ENCODE measurements at regions not wholly inside any gene's neighbourhood (a gene's known extent, or its start where the extent isn't known, plus 50 kb on each side); places are given as distances from the start of the nearest gene placed in this dataset.
"Not testable (repeated sequence)": the region's sequence is repeated elsewhere in the genome, so short reads cannot be mapped to it uniquely, and the experiment has no call there.

DNA sequence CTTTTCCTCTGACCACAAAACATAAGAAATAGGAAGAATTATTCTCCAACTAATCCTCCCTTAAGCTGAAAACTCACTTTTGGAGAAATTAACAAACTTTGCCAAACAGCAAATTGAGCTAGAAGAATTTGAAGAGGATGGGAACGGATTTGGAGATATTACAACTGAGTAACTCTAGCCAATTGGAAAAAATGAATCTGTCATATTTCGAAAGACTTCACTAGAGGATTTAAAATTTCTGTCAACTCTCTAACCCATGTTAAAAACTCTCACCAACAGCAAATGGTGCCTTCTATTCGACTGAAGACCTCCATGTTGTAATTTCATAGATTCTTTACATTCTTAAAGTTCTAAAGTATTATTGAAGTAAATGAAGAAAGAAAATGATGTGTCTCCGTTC, 414.2 kb downstream of the RMST start:
- H3K27ac Mint-ChIP-seq: no peak overlapping the region

DNA sequence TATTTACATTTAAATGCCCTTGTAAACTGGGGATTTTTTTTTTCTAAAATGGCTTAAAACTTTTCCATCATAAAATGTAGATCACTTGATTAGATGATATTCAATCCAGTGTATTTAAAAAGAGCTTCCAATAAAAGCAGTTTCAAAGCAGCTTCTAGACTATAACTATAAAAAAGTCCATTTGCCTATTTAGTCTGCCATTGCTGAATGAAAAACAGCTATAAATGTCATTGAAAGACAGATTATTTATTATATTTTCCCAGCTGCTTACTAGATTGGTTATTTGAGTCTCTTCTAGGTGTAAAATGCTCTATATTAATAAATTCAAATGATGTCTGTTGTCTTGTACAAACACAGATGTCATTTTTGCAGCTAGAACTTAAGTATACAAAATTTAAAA, 414.8 kb downstream of the RMST start:
- Mint-ChIP-seq H3K27me3 (no peaks in the 10 kb centered on the region), H3K27ac (no peak overlapping the region), H3K4me1 (no peaks in the 10 kb centered on the region), H3K36me3 (ENCODE audit: low read depth) (no peaks in the 10 kb centered on the region), H3K9me3 (peaks cover 5% of the 10 kb centered on the region), H3K4me3 (no peak overlapping the region)
- POLR2A ChIA-PET: no interaction called here
- no peak for DNase-seq
- CTCF ChIA-PET: no interaction called here

More for the DNA sequence above, 414.2 kb downstream of the RMST start:
- CTCF ChIA-PET: no interaction called here
- DNase-seq: no peak
- H3K27me3 Mint-ChIP-seq: no peaks in the 10 kb centered on the region
- H3K36me3 Mint-ChIP-seq (ENCODE audit: low read depth): no peaks in the 10 kb centered on the region
- H3K9me3 Mint-ChIP-seq: peaks cover 5% of the 10 kb centered on the region
- H3K4me3 Mint-ChIP-seq: no peak overlapping the region
- H3K4me1 Mint-ChIP-seq: no peaks in the 10 kb centered on the region
- POLR2A ChIA-PET: no interaction called here

DNA sequence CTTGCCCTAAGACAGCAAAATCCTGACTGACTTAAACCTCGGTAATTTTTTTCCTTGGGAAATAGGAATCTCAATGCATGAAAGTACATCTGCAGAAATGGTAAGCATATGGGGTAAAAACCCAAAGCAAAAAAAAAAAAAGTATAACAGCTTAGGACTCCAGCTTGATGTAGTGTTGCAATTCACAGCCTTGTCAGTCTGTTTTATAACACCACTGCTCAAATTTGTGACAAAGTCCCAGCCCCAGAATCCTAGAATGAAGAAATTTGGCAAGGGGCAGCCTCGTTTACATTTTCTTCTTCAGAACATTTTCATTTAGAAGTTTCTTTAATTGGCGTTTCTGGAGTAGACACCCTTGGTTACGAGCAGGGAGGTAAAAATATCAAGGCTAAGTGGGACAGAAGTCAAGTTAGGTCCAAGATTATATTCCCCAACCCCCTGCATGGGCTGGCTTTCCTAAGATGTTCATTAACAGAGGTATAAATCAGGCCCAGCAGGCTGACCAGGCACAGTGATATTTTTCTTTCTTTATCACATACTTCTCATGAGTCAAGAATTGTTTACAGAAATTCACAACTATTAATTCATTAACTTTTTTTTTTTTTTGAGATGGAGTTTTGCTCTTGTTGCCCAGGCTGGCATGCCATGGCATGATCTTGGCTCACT, 424.0 kb downstream of the RMST start:
- CTCF ChIA-PET: no interaction called here
- no peaks in the 10 kb centered on the region for H3K4me1 Mint-ChIP-seq

DNA sequence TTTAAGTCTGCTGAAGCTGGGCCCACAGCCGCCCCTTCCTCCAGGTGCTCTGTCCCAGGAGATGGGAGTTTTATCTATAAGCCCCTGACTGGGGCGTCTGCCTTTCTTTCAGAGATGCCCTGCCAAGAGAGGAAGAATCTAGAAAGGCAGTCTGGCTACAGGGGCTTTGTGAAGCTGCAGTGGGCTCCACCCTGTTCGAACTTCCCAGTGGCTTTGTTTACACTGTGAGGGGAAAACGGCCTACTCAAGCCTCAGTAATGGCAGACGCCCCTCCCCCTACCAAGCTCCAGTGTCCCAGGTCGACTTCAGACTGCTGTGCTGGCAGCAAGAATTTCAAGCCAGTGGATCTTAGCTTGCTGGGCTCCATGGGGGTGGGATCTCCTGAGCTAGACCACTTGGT, 435.3 kb downstream of the RMST start:
- H3K4me1 Mint-ChIP-seq; H3K27ac Mint-ChIP-seq; CTCF ChIA-PET; H3K9me3 Mint-ChIP-seq; H3K27me3 Mint-ChIP-seq; DNase-seq; H3K4me3 Mint-ChIP-seq; POLR2A ChIA-PET; H3K36me3 Mint-ChIP-seq (ENCODE audit: low read depth): not testable (repeated sequence)

More for the DNA sequence above, 424.0 kb downstream of the RMST start:
- POLR2A ChIA-PET: no interaction called here
- H3K9me3 Mint-ChIP-seq: no peaks in the 10 kb centered on the region
- DNase-seq: no peak
- no peaks in the 10 kb centered on the region for H3K27me3 Mint-ChIP-seq
- no peak overlapping the region for H3K27ac Mint-ChIP-seq
- H3K4me3 Mint-ChIP-seq: no peak overlapping the region
- no peaks in the 10 kb centered on the region for H3K36me3 Mint-ChIP-seq (ENCODE audit: low read depth)

DNA sequence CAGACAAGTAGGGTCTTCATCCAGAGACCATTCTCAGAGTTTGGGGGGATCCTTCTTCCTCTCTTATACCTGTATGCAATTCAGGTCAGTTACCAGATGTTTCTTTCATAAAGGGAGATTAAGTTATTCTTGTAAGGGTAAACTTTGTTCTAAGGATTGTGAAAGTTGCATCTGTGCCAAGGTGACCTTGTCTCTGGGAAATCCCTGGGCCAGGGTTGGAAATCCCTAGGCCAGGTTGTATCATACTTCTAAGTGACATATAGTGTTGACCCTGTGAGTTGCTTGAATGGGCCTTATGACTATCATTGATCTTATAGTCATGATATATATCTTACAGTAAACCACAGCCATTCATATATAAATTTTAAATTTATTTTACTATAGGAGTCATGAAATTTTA, 436.9 kb downstream of the RMST start:
- CTCF ChIA-PET: no interaction called here
- Mint-ChIP-seq H3K4me3 (no peak overlapping the region), H3K27me3 (no peaks in the 10 kb centered on the region), H3K4me1 (no peaks in the 10 kb centered on the region), H3K27ac (no peak overlapping the region), H3K9me3 (no peaks in the 10 kb centered on the region), H3K36me3 (ENCODE audit: low read depth) (no peaks in the 10 kb centered on the region)
- DNase-seq: no peak
- POLR2A ChIA-PET: no interaction called here

DNA sequence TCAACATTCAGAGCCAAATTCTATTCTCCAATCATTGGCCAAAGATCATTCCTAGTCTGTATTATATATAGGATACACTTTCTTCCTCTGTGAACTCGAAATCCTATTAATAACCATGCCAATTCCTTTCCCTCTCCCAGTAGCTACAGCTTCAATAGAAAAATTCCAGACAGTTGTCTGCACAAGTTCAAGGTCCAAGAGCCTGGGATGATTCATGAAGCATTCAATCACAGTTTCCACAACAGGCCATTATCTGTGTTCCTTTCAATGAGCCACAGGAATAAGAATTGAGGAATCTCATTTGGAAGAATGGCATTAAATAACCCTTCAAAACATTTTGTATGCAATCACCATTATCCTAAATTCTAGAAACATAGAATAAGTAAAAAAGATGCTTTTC, 437.4 kb downstream of the RMST start:
- Mint-ChIP-seq H3K9me3 (no peaks in the 10 kb centered on the region), H3K36me3 (ENCODE audit: low read depth) (no peaks in the 10 kb centered on the region), H3K4me3 (no peak overlapping the region), H3K4me1 (no peaks in the 10 kb centered on the region), H3K27me3 (no peaks in the 10 kb centered on the region), H3K27ac (no peak overlapping the region)
- DNase-seq: no peak
- ChIA-PET POLR2A (no interaction called here), CTCF (no interaction called here)

DNA sequence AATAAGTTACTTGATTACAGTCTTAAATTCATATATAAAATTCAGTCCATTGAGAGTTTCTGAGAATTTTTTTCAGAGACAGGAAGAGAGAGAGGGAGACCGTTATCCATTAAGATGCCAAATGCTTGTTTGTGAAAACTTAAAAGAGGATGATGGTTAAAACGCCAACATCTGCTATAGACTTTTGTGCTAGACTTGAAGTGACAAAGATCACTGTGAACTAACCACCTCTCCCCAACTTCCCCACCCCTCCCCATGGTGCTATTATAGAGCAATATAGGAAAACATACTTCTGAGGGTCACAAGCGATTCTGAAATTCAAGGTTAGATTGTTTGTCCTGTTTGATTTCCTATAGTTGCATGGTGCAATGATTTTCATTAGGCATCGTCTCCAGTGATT, 440.8 kb downstream of the RMST start:
- DNase-seq: no peak
- Mint-ChIP-seq H3K4me1 (no peaks in the 10 kb centered on the region), H3K36me3 (ENCODE audit: low read depth) (no peaks in the 10 kb centered on the region), H3K9me3 (no peaks in the 10 kb centered on the region), H3K27ac (no peak overlapping the region), H3K4me3 (no peak overlapping the region), H3K27me3 (no peaks in the 10 kb centered on the region)
- POLR2A ChIA-PET: no interaction called here
- CTCF ChIA-PET: no interaction called here

DNA sequence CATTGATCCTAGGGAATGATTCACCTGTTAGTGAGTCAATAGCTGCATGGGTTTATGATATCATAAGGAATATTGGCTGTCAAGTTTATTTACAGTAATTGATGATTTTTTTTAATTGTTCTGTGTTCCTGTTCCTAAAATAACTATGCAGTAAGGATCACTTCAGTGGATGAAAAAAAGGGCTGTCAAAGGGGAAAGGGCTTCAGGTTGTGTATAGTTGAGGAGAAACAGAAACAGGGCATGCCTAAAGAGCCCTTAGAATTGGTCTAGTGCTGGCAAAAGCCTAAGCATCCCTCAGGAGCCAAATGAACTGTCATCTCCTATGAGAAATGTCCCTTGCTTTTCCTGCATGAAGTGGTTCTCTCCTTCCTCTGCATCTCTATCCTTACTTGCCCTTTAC, 444.9 kb downstream of the RMST start:
- Mint-ChIP-seq H3K36me3 (ENCODE audit: low read depth) (no peaks in the 10 kb centered on the region), H3K27ac (no peak overlapping the region), H3K27me3 (no peaks in the 10 kb centered on the region), H3K4me1 (no peaks in the 10 kb centered on the region), H3K9me3 (no peaks in the 10 kb centered on the region), H3K4me3 (no peak overlapping the region)
- ChIA-PET CTCF (no interaction called here), POLR2A (no interaction called here)
- DNase-seq: no peak

DNA sequence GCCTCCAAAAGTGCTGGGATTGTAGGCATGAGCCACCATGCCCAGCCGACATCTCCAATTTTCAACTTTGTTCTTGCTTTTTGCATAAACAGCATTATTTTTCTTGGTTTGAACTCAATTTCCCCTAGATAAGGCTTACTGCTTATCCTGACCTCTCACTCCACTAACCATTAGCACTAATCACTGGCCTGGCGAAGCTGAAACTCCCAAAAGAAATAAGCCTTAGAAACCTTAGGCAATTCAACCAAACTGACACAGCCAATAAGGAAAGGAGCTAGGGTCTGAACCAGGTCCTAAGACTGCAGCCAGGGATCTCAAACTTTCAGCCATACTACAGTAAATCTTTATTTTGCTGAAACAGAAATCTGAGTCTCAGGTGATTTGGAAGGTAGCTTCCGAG, 448.0 kb downstream of the RMST start:
- POLR2A ChIA-PET: no interaction called here
- DNase-seq: no peak
- H3K27ac Mint-ChIP-seq: no peak overlapping the region
- H3K4me3 Mint-ChIP-seq: no peak overlapping the region
- CTCF ChIA-PET: no interaction called here
- H3K4me1 Mint-ChIP-seq: no peaks in the 10 kb centered on the region
- H3K27me3 Mint-ChIP-seq: no peaks in the 10 kb centered on the region
- H3K36me3 Mint-ChIP-seq (ENCODE audit: low read depth): no peaks in the 10 kb centered on the region
- no peaks in the 10 kb centered on the region for H3K9me3 Mint-ChIP-seq

DNA sequence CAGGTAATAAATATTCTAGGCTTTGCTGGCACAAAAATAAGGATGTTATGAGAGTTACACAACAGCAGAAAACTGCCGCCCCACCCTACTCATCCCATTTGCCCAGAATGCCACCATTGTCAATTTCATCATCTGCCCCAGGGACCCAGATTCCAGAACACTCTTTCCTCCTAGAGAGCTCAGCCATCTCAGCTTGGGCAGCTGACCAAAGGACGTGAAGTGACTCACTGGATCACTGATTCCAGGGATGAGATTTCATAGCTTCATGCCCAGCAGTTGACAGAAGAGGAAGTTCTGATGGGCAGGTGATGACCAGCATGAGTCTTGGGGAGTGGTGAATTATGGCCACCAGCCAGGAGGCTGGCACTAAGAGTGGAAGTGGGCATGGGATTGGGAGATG, 450.3 kb downstream of the RMST start:
- Mint-ChIP-seq H3K4me1 (no peaks in the 10 kb centered on the region), H3K4me3 (no peak overlapping the region), H3K27ac (no peak overlapping the region), H3K9me3 (no peaks in the 10 kb centered on the region), H3K27me3 (no peaks in the 10 kb centered on the region), H3K36me3 (ENCODE audit: low read depth) (no peaks in the 10 kb centered on the region)
- no peak for DNase-seq
- ChIA-PET POLR2A (no interaction called here), CTCF (interaction anchor here (0.6 kb wide), 1 partner anchor 477 kb away, joined by 3 read pairs; no protein-coding TSS in a partner anchor)

DNA sequence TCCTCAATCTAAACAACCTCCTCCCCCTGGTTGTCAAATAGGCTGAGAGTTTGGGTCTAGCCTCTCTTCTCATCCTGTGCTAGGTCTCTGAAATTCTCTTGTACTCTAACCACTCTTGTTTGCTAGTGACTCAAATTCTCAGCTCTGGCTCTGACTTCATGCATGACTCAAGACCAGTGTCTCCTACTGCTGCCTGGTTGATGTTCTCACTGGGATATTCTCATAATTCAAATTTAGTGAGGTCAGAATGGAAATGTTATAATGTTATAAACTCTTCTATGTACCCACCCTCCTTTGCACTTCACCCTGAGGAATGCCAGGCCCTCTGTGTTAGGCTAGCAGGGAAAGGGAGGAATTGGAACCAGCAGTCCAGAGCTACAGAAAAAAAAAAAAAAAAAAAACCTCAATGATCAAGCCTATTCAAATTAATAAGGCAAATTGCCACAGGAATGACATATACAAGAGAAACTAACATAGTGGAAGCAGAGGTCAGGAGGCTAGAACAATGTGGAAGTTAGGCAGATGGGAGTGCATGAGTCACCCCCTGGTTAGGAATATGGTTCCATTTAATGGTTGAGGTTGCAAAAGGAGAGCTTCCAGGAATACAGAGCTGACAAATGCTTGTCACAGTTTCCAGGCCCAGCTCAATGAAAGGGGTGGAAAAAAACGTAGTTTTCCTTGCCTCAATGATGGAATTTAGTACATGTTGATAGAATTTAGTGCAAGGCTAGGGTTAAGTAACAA, 459.5 kb downstream of the RMST start:
- no peaks in the 10 kb centered on the region for H3K36me3 Mint-ChIP-seq (ENCODE audit: low read depth)
- ChIA-PET CTCF (no interaction called here), POLR2A (no interaction called here)
- H3K27me3 Mint-ChIP-seq: no peaks in the 10 kb centered on the region
- H3K4me3 Mint-ChIP-seq: no peak overlapping the region
- no peaks in the 10 kb centered on the region for H3K9me3 Mint-ChIP-seq
- H3K4me1 Mint-ChIP-seq: no peaks in the 10 kb centered on the region
- no peak overlapping the region for H3K27ac Mint-ChIP-seq
- no peak for DNase-seq

DNA sequence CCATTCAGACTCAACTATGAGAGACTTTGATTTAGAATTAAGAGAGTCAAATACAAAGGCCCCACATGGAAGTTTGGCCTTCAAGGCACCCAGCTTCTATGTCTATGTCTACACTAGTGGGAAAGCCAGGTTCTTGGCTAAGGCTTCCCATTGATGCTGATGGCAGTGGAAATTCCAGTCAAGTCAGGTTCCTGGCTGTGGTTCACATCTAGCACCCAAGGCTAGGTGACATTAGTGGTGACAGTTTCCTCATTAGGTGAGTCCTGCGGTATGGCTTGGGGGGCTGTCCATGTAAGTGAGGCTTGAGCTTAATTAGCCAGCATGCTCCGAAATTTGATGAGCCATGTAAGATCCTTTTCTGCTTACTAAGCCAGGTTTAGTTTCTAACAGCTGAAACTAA, 460.9 kb downstream of the RMST start:
- no peaks in the 10 kb centered on the region for H3K9me3 Mint-ChIP-seq
- no peaks in the 10 kb centered on the region for H3K36me3 Mint-ChIP-seq (ENCODE audit: low read depth)
- H3K27me3 Mint-ChIP-seq: no peaks in the 10 kb centered on the region
- no peak overlapping the region for H3K27ac Mint-ChIP-seq
- POLR2A ChIA-PET: no interaction called here
- no peak overlapping the region for H3K4me3 Mint-ChIP-seq
- H3K4me1 Mint-ChIP-seq: no peaks in the 10 kb centered on the region
- DNase-seq: no peak
- CTCF ChIA-PET: no interaction called here

DNA sequence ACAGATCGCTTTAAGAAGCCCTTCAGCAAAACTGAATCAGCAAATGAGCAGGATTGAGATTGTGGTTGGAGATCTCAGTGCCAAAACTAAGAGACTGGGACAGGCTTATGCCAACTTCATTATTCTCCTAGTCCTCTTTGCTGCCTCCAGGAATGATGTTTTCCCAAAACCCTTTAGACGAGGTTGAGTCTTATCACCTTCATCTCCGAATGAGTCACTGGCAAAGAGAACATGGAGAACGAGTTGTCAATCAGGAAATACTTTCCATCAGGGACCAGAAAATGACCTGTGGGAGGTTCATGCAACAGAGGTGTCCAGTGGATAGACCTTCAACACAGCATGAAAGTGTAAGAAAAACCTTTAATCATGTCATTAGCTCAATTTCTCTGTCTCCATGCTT, 461.5 kb downstream of the RMST start:
- no peaks in the 10 kb centered on the region for H3K36me3 Mint-ChIP-seq (ENCODE audit: low read depth)
- DNase-seq: no peak
- H3K27me3 Mint-ChIP-seq: no peaks in the 10 kb centered on the region
- H3K4me3 Mint-ChIP-seq: no peak overlapping the region
- ChIA-PET POLR2A (no interaction called here), CTCF (no interaction called here)
- H3K9me3 Mint-ChIP-seq: no peaks in the 10 kb centered on the region
- no peak overlapping the region for H3K27ac Mint-ChIP-seq
- H3K4me1 Mint-ChIP-seq: no peaks in the 10 kb centered on the region

DNA sequence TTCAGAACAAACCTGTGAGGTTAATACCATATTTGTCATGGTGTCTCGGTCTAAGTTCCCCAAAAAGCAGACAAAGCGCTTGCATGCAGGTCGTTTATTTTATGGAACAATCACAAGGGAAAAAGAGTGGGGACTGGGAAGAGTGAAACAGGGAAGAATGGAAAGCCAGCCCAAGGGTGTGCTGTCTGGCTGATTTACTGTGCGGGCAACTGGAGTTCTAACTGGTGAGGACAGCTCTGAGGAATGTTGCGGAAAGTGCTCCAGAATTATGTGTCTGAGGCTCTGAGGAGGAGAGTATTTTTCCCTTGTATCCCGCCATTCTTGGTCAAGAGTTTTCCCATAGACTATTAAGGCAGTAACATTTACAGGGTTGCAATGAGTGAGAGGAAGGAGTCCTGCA, 465.4 kb downstream of the RMST start:
- ChIA-PET POLR2A (no interaction called here), CTCF (no interaction called here)
- Mint-ChIP-seq H3K36me3 (ENCODE audit: low read depth) (no peaks in the 10 kb centered on the region), H3K27ac (no peak overlapping the region), H3K4me3 (no peak overlapping the region), H3K4me1 (no peaks in the 10 kb centered on the region), H3K27me3 (no peaks in the 10 kb centered on the region), H3K9me3 (no peaks in the 10 kb centered on the region)
- no peak for DNase-seq
